Epithelial cell of esophagus (primary cell): ENCODE measurements at regions not wholly inside any gene's neighbourhood (a gene's known extent, or its start where the extent isn't known, plus 50 kb on each side); places are given as distances from the start of the nearest gene placed in this dataset.

Experiments
- DNase-seq: peaks from one replicate; pipeline ENCODE4 v3.0.0; 2010; ENCODE audit warnings: low read depth
- H3K4me3 ChIP-seq: 2 replicates; pipeline ENCODE4 v1.5.1; 2011; ENCODE audit warnings: mild to moderate bottlenecking, low read length, control low read depth
- CTCF ChIP-seq: IDR thresholded peaks from 2 replicates; pipeline ENCODE4 v1.5.1; 2011; ENCODE audit warnings: low read depth, mild to moderate bottlenecking, low read length, control low read depth, inconsistent platforms; ENCODE audit not compliant: insufficient read depth; ENCODE audit errors: missing control alignments

DNA sequence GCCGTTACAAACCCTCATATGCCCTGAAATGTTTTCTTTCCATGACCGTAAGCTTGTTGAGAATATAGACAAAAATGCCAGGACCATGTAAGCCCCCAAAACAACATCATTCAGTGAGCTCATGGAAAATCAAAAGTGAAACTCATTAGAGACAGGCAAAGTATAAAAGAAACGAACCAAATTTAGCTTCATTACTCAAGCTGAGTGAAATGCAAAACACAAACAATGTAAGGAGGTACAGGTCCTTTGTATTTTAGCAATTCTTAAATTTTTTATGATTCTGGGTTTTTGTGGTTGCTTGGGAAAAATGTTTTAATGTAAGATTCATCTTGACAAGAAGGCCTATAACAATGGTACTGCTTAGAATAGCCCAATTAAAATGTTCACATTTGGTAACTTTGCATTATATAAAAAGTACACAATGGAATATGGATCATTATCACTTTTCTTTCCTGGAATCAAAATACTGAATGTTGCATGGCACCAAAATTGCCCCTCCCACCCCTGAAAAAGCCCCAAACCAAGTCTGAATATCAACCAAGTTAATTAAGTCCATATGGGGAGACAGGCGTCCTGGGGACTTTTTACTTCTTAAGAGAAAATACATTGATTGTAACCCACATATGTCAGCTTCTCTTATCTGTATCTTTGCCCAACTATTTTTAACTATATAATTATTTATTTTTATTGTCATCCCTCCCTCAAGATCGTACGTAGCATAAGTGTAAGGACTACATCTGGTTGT, 247.7 kb upstream of the CDIN1 start:
- no peak for TF ChIP-seq CTCF
- H3K4me3 ChIP-seq = no peak overlapping the region
- DNase-seq = no peak

DNA sequence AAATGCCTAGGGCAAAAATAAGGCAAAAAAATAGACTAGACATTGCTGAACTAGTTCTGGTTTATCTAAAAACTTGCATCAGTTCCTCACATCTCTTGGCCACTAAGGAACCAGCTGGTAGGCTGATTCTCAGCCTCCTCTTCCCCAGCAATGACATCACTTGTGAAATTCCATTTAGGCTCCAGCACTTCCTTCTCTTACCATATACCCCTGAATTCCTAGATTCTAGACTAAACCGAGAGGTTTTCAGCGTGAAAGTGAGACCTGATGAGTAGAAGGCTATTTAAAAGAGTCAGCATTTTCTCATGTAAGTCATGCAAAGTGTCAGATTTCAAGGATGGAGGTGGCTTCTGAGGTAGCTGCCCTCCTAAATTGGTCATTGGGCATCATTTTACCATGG, 247.1 kb upstream of the CDIN1 start:
- DNase-seq = no peak
- no peak overlapping the region for H3K4me3 ChIP-seq
- TF ChIP-seq CTCF = no peak

DNA sequence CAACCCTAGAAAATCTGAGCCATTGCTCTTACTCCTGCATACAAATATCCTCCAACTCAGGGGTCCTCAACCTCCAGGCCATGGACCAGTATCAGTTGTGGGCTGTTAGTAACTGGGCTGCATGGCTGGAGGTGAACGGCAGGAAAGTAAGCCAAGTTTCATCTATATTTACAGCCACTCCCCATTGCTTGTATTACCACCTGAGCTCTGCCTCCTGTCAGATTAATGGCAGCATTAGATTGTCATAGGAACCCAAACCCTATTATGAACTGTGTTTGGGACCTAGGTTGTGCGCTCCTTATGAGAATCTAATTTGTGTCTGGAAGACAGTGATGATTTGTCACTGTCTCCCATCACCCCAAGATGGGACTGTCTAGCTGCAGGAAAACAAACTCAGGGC, 246.5 kb upstream of the CDIN1 start:
- TF ChIP-seq CTCF = no peak
- H3K4me3 ChIP-seq = no peak overlapping the region
- no peak for DNase-seq

DNA sequence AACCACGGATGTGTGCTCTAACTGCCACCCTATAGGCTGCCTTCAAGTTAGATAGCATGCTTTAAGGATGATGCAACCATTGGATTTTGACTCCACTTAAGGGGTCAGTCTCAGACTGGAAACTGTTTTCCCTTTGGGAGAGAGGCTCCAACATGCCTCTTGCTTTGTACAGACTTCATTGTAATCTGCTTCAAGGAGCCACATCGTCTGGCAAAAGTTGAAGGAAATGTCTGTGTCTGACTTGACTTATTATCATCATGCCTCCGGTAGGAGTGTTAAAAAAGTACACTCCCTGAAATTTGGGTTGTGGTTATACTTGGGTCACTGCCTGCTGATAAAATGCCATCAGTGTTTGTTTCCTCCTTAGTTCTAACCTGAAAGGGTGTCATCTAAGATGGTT, 245.4 kb upstream of the CDIN1 start:
- DNase-seq = peak; percentile 28
- H3K4me3 ChIP-seq = no peak overlapping the region
- no peak for TF ChIP-seq CTCF

- no peak for DNase-seq
- TF ChIP-seq CTCF = no peak
- no peak overlapping the region for H3K4me3 ChIP-seq
Measured at GRCh38 chr15:36335224-36335623, 244.2 kb upstream of the CDIN1 start.

- DNase-seq = peak; percentile 8
- no peak for TF ChIP-seq CTCF
- no peak overlapping the region for H3K4me3 ChIP-seq
Measured at GRCh38 chr15:36335659-36336058, 243.8 kb upstream of the CDIN1 start.

- no peak for TF ChIP-seq CTCF
- DNase-seq = no peak
- no peak overlapping the region for H3K4me3 ChIP-seq
Measured at GRCh38 chr15:36344887-36345286, 234.5 kb upstream of the CDIN1 start.
